IPS-20b (cell line): ENCODE measurements at regions not wholly inside any gene's neighbourhood (a gene's known extent, or its start where the extent isn't known, plus 50 kb on each side); places are given as distances from the start of the nearest gene placed in this dataset.

Source experiments
- H3K27ac ChIP-seq: one replicate; pipeline ENCODE4 v1.5.1; 2013; ENCODE audit warnings: low read length
- H3K27me3 ChIP-seq: 2 replicates; pipeline ENCODE4 v1.6.1; 2013; ENCODE audit warnings: mild to moderate bottlenecking, low read length, inconsistent platforms; ENCODE audit not compliant: insufficient read depth
- H3K36me3 ChIP-seq: 2 replicates; pipeline ENCODE4 v1.6.1; 2013; ENCODE audit warnings: low read depth, mild to moderate bottlenecking, inconsistent platforms, low read length, moderate library complexity; ENCODE audit not compliant: insufficient read depth
- H3K4me1 ChIP-seq: 2 replicates; pipeline ENCODE4 v1.6.1; 2013; ENCODE audit warnings: mild to moderate bottlenecking, control low read depth, inconsistent platforms, low read length, moderate library complexity; ENCODE audit not compliant: insufficient read depth
- H3K4me3 ChIP-seq: 2 replicates; pipeline ENCODE4 v1.5.1; 2013; ENCODE audit warnings: mild to moderate bottlenecking, low read length, inconsistent platforms
- H3K9ac ChIP-seq: 2 replicates; pipeline ENCODE4 v1.6.1; 2013; ENCODE audit warnings: low read depth, mild to moderate bottlenecking, inconsistent platforms, low read length, moderate library complexity
- H3K9me3 ChIP-seq: 2 replicates; pipeline ENCODE4 v1.6.1; 2013; ENCODE audit warnings: mild to moderate bottlenecking, low read depth, low read length, inconsistent platforms; ENCODE audit not compliant: insufficient read depth

DNA sequence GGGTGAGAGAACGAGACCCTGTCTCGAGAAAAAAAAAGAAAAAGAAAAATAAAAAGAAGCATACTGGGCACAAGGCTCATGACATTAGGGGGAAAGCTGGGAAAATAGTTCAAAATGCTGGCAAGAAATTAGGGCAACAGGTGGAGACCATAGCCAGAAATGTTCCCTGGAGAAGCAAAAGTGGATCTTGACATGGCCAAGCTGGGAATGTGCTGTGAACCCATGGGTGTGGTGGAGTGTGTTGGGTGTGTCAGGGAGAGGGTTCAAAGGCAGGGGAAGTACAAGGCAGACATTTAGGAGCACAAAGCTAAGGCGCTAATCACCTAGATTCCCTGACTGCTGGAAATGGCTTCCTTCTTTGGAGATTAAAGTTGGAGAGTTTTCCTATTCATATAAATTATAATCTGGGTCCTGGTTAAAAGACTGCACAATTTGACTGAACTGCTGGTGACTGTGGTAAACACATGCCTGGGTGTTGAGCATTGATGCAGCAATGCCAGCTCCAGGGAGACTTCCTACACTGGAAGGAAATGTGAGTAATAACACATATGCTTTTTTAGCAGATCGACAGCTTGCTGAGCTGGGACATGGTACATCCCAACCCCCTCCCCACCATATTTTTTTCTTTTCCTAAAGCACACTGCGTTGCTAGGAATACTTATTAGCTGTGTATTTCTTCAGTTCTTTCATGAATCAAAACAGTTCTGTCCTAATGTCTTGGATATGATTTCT lies 70.1 kb upstream of the ARHGAP21 start:
- Histone ChIP-seq H3K36me3 (no peaks in the 10 kb centered on the region), H3K4me1 (peaks cover 3% of the 10 kb centered on the region; the same call in 1 of the 2 replicates), H3K27ac (no peak overlapping the region), H3K9me3 (no peaks in the 10 kb centered on the region), H3K9ac (no peak overlapping the region), H3K27me3 (no peaks in the 10 kb centered on the region), H3K4me3 (no peak overlapping the region)

DNA sequence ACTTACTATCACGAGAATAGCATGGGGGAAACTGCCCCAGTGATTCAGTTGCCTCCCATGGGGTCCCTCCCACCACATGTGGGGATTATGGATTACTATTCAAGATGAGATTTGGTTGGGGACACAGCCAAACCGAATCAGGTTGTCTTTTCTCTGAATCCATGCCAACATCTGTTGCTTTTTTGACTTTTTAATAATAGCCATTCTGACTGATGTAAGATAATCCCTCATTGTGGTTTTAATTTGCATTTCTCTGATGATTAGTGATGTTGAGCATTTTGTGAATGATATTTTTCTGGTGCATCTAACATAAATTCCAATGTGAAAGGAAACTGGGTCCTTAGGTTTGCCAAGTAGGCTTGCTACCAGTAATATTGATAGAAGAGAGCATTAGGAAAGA lies 69.0 kb upstream of the ARHGAP21 start:
- Histone ChIP-seq H3K9me3 (no peaks in the 10 kb centered on the region), H3K9ac (no peak overlapping the region), H3K4me3 (no peak overlapping the region), H3K4me1 (peaks cover 3% of the 10 kb centered on the region; the same call in 1 of the 2 replicates), H3K27me3 (no peaks in the 10 kb centered on the region), H3K27ac (no peak overlapping the region), H3K36me3 (no peaks in the 10 kb centered on the region)

DNA sequence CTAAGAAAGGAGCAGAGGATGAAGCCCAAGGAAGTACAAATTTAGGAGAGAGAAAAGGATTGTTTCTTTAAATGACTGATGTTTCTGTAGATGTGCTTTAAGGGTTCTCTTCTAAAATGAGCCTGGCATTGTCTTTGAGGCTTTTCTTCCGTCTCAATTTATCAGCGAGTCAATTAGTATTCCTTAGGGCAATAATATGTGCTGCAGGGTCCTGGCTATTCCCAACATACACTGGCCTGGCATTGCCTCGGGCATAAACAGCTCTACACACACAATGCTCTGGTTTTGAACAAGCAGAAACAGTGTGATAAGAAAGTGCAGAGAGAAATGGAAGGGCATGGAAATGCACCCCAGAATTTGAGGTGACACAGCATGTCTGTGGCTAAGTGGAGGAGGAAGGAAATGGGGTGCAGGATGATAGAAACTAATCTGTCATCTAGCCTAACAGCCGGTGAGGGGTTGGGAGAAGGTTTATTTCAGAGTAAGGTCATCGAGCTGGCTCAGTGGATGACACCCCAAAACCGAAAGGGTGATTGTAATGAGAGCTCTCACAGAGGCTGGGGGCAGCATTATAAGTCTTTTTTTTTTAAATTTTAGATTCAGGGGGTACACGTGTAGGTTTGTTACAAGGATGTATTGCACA lies 67.5 kb upstream of the ARHGAP21 start:
- no peaks in the 10 kb centered on the region for H3K27me3 ChIP-seq
- H3K4me3 ChIP-seq = no peak overlapping the region
- H3K9ac ChIP-seq = peak overlapping the region; percentile 54; the same call in 1 of the 2 replicates
- no peaks in the 10 kb centered on the region for H3K36me3 ChIP-seq
- H3K9me3 ChIP-seq = no peaks in the 10 kb centered on the region
- H3K4me1 ChIP-seq = peaks cover 3% of the 10 kb centered on the region; the same call in 1 of the 2 replicates
- no peak overlapping the region for H3K27ac ChIP-seq

DNA sequence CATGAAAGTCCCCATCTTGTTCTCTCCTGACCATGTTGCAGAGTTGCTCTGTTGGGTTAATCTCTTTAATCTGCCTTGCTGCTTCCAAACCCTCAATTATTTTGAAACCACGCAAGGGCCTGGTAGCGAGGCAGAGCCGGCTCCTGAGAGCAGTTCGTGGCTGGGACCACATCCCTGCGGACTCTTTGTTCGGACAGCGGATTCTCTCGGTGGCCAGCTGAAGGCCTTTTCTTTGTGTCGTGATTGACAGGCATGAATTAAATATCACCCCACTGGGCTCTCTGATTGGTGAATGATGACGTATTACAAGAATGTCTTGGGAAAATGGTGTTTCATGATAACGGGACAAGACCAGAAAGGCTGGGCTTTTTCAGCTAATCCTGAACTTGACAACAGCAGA lies 66.9 kb upstream of the ARHGAP21 start:
- Histone ChIP-seq H3K9ac (peak overlapping the region; percentile 54; the same call in 1 of the 2 replicates), H3K4me1 (peaks cover 3% of the 10 kb centered on the region; the same call in 1 of the 2 replicates), H3K27me3 (no peaks in the 10 kb centered on the region), H3K4me3 (no peak overlapping the region), H3K9me3 (no peaks in the 10 kb centered on the region), H3K36me3 (no peaks in the 10 kb centered on the region), H3K27ac (no peak overlapping the region)

DNA sequence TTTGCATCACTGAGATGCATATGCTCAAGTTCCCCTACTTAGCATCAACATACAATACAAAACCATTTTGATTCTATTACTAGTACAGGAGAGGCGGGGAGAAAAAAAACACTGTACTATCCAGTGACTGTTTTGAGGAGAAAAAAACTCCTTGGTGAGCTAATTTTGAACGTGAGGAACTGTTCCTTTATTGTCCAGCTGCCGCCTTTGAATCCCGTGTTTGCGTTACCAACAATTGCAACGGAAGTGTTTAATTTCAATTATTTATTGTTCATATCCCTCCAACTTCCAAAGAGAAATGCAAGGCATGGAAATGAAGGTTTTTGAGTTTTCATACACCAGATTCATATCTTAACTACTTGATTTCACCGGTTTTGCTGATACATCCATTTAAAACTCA lies 66.4 kb upstream of the ARHGAP21 start:
- H3K27ac ChIP-seq = no peak overlapping the region
- no peak overlapping the region for H3K4me3 ChIP-seq
- H3K9me3 ChIP-seq = no peaks in the 10 kb centered on the region
- H3K9ac ChIP-seq = peak overlapping the region; percentile 54; the same call in 1 of the 2 replicates
- H3K36me3 ChIP-seq = no peaks in the 10 kb centered on the region
- peaks cover 3% of the 10 kb centered on the region; the same call in 1 of the 2 replicates for H3K4me1 ChIP-seq
- H3K27me3 ChIP-seq = no peaks in the 10 kb centered on the region

DNA sequence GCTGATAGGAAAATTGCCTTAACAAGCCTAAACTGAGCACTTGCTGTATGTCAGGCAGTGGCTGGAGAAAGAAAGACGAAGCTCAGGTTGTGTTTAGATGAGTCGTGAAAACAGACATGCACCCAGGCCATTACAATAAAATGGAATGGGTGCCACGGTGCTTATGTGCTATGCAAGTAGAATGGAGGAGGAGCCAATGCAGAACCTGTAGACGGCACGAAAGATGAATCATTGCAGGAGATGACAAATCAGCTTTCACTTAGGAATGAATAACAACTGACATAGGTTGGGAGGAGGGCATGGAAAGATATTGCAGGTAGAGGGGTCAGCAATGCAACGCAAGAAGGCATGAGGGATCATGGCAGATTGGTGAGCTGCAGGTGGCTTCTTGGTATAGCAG lies 61.2 kb upstream of the ARHGAP21 start:
- Histone ChIP-seq H3K9ac (no peak overlapping the region), H3K27me3 (no peaks in the 10 kb centered on the region), H3K36me3 (no peaks in the 10 kb centered on the region), H3K4me3 (no peak overlapping the region), H3K9me3 (no peaks in the 10 kb centered on the region), H3K27ac (no peak overlapping the region), H3K4me1 (no peaks in the 10 kb centered on the region)

DNA sequence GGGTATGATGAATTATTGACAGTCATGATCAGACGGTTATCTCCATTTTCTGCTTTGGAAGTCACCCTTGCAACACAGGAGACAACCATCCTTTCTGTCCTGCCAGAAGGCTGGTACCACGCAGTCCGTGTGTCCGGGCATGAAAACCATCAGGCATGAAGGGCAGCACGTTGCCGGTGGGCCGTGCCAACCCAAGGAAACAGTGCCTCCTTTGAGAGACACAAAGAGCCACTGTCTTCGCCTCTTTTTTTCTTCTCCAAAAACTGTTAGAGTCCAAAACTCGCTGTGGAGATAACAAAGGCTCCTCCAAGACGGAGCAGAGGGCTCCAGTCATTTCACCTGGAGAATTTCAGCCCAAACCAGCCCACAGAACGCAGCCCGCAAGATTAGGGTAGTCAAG lies 60.4 kb upstream of the ARHGAP21 start:
- Histone ChIP-seq H3K4me1 (no peaks in the 10 kb centered on the region), H3K27ac (no peak overlapping the region), H3K9me3 (no peaks in the 10 kb centered on the region), H3K27me3 (no peaks in the 10 kb centered on the region), H3K36me3 (no peaks in the 10 kb centered on the region), H3K4me3 (no peak overlapping the region), H3K9ac (no peak overlapping the region)

DNA sequence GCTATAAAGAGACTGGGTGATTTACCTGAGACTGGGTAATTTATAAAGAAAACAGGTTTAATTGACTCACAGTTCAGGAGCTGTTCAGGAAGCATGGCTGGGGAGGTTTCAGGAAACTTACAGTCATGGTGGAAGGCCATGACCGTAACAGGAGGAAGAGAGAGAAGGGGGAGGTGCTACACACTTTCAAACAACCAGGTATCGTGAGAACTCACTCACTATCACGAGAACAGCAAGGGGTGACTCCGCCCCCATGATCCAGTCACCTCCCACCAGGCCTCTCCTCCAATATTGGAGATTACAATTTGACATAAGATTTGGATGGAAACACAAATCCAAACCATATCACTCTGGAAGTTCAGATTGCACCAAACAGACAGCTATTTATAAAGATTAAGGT lies 59.8 kb upstream of the ARHGAP21 start:
- no peaks in the 10 kb centered on the region for H3K4me1 ChIP-seq
- no peak overlapping the region for H3K27ac ChIP-seq
- no peak overlapping the region for H3K4me3 ChIP-seq
- no peak overlapping the region for H3K9ac ChIP-seq
- no peaks in the 10 kb centered on the region for H3K36me3 ChIP-seq
- H3K27me3 ChIP-seq = no peaks in the 10 kb centered on the region
- no peaks in the 10 kb centered on the region for H3K9me3 ChIP-seq

DNA sequence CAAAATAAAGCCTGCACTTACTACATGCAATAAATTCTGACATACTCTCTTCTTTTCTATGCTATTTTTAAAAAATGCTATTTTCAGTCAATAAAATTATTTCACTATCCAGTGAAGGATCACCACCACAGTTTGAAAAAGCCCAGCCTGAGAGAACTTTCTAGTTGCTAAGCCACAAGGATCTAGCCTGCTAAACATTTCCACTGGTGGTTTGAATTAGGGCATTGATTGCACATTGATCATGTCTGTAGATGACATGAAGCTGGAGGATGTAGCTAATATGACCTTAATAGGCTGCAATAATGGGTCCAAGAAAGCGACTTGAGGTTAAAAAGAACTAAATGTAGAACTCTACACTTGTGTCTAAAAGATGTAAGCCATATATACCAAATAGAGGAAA lies 56.0 kb upstream of the ARHGAP21 start:
- Histone ChIP-seq H3K27me3 (no peaks in the 10 kb centered on the region), H3K4me1 (no peaks in the 10 kb centered on the region), H3K9me3 (no peaks in the 10 kb centered on the region), H3K36me3 (no peaks in the 10 kb centered on the region), H3K4me3 (no peak overlapping the region), H3K27ac (no peak overlapping the region), H3K9ac (no peak overlapping the region)

DNA sequence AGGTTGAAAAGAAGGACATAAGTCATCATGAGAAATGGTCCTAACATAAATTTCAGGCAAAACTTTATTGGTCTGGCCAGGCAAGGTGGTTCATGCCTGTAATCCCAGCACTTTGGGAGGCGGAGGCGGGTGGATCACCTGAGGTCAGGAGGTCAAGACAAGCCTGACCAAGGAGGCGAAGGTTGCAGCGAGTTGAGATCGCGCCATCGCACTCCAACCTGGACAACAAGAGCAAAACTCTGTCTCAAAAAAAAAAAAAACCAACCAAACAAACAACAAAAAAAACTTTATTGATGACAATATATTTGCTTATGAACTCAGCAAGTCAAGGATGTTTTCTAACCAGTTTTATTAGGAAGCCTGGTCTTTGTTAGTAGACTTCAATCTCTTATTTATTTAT lies 54.6 kb upstream of the ARHGAP21 start:
- Histone ChIP-seq H3K36me3 (no peaks in the 10 kb centered on the region), H3K4me3 (no peak overlapping the region), H3K27ac (no peak overlapping the region), H3K4me1 (no peaks in the 10 kb centered on the region), H3K9me3 (no peaks in the 10 kb centered on the region), H3K27me3 (no peaks in the 10 kb centered on the region), H3K9ac (no peak overlapping the region)

DNA sequence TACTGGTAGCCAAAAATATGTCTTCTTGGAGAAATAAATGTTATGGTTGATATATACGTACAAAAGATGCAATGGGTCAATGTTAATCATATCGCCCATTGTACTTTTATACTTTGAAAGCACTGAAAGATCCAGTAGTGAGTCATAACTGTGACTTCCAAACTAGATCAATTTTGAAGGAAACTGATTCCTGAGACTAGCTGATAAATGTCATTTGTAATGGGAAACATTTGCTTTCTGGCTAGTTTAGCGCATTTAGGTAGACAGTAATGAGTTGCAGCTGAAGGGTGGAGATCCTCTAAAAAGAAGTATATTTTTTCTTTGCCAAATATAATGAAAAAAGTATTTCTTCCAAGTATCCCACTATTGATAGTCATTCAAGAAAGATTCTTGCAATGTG lies 53.5 kb upstream of the ARHGAP21 start:
- H3K9ac ChIP-seq = no peak overlapping the region
- H3K4me3 ChIP-seq = no peak overlapping the region
- no peaks in the 10 kb centered on the region for H3K4me1 ChIP-seq
- no peaks in the 10 kb centered on the region for H3K36me3 ChIP-seq
- no peak overlapping the region for H3K27ac ChIP-seq
- no peaks in the 10 kb centered on the region for H3K27me3 ChIP-seq
- no peaks in the 10 kb centered on the region for H3K9me3 ChIP-seq

DNA sequence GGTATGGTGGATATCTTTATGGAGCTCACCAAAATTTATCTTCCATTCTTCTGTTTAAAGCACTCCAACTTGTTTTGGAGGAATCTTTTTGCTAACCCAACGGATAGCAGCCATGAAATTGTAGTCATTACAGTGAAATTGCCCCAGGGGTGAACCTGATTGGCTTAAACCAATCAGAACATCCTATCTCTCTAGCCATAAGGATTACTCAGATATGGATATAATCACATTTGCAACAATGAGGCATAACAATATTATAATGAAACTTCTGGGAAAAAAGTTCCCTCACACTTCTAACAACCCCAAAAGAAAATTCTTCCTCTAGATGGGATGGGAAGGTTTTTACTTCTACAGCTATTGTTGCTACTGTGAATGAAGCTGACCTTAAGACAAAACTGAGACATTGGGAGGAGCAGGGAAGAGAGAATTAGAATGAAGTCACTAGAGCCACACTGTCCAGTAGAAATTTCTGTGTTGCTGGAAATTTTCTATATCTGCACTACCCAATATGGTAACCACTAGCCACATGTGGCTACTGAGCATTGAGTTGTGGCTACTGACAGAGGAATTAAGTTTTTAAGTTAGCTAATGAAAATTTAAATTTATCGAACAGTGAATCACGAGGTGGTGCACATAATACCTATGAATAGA lies 50.4 kb upstream of the ARHGAP21 start:
- Histone ChIP-seq H3K36me3 (no peaks in the 10 kb centered on the region), H3K27me3 (no peaks in the 10 kb centered on the region), H3K4me1 (no peaks in the 10 kb centered on the region), H3K9me3 (no peaks in the 10 kb centered on the region), H3K9ac (no peak overlapping the region), H3K4me3 (no peak overlapping the region), H3K27ac (no peak overlapping the region)
